D721Med (cell line): ENCODE measurements at regions not wholly inside any gene's neighbourhood (a gene's known extent, or its start where the extent isn't known, plus 50 kb on each side); places are given as distances from the start of the nearest gene placed in this dataset.

ENCODE experiments used
- DNase-seq: peaks from one replicate; pipeline ENCODE4 v3.0.0; 2011; ENCODE audit warnings: low spot score; ENCODE audit not compliant: insufficient read length
- FAIRE-seq: peaks from 2 replicates; lab custom pipeline; 2011; peaks lifted over from hg19 to GRCh38; lab: Jason Lieb, UNC
- CTCF ChIP-seq: IDR thresholded peaks from 2 replicates; pipeline ENCODE4 v1.5.1; 2012; ENCODE audit warnings: mild to moderate bottlenecking, control low read depth; ENCODE audit not compliant: insufficient read depth; ENCODE audit errors: missing control alignments

GRCh38 chr13:109485136-109485794, 301.1 kb downstream of the IRS2 start:
- DNase-seq (no peak), FAIRE-seq (no peak)
- TF ChIP-seq CTCF: no peak

- TF ChIP-seq CTCF: no peak
- FAIRE-seq (no peak), DNase-seq (no peak)
Observed at GRCh38 chr13:109483284-109483683, 303.1 kb downstream of the IRS2 start.

- no peak for DNase-seq
- no peak for TF ChIP-seq CTCF
- no peak for FAIRE-seq
Observed at GRCh38 chr13:109481040-109481439, 305.3 kb downstream of the IRS2 start.

- FAIRE-seq: no peak
- no peak for TF ChIP-seq CTCF
- no peak for DNase-seq
Observed at GRCh38 chr13:109480011-109480955, 306.1 kb downstream of the IRS2 start.

GRCh38 chr13:109479534-109479933, 306.8 kb downstream of the IRS2 start:
- FAIRE-seq: no peak
- no peak for TF ChIP-seq CTCF

GRCh38 chr13:109476001-109476400, 310.4 kb downstream of the IRS2 start:
- no peak for TF ChIP-seq CTCF
- FAIRE-seq (no peak), DNase-seq (no peak)

More at GRCh38 chr13:109479534-109479933, 306.8 kb downstream of the IRS2 start:
- DNase-seq: no peak
